ENCODE measurements at regions not wholly inside any gene's neighbourhood (a gene's known extent, or its start where the extent isn't known, plus 50 kb on each side); places are given as distances from the start of the nearest gene placed in this dataset.

GRCh38 chr12:4001031-4001430 is 127.8 kb upstream of the PARP11 start:
- FAIRE-seq (no peak), ATAC-seq (no peak), DNase-seq (ENCODE audit: low read depth, low spot score) (no peak)
- H3K9me3 ChIP-seq (replicated peaks; ENCODE audit: control insufficient read depth, insufficient read depth, low read length), result no peaks in the 10 kb centered on the region; the same call in 1 of the 3 replicates
- intact Hi-C loops (cut with micrococcal nuclease; ENCODE audit: unreplicated experiment), result no loop called here
- no peak overlapping the region for H3K4me3 ChIP-seq
- peaks cover 0 to 7% of the 10 kb centered on the region in 2 experiments; a peak in 3 of 4 replicates for H3K27me3 ChIP-seq (replicated peaks in 1 of 2; ENCODE audit: control insufficient read depth in 2 of 2, insufficient read depth in 2 of 2, low read length in 1 of 2)
- no peak overlapping the region for H3K4me2 ChIP-seq (ENCODE audit: control insufficient read depth, insufficient read depth)
- H3K79me2 ChIP-seq (ENCODE audit: control insufficient read depth, insufficient read depth, low read length), result no peaks in the 10 kb centered on the region
- H3K36me3 ChIP-seq (ENCODE audit: control insufficient read depth in 2 of 2, insufficient read depth in 2 of 2, low read length in 1 of 2), result no peaks in the 10 kb centered on the region
- ChIA-PET POLR2A (interaction anchor here (0.5 kb wide), 1 partner anchor 136 kb away, joined by 4 read pairs; no protein-coding TSS in a partner anchor), CTCF (interaction anchor here (0.6 to 2.6 kb wide), 6 partner anchors 10 to 278 kb away, joined by 3 to 17 read pairs (median 3); no protein-coding TSS in a partner anchor), RAD21 (ENCODE audit: unreplicated experiment) (interaction anchor here (1.1 to 5.8 kb wide), 2 partner anchors 267 to 275 kb away, joined by 4 to 31 read pairs; no protein-coding TSS in a partner anchor), SMC1A (ENCODE audit: uncharacterized antibody, unreplicated experiment) (interaction anchor here (1.4 to 11.2 kb wide), 3 partner anchors 10 to 277 kb away, joined by 5 to 91 read pairs (median 6); no protein-coding TSS in a partner anchor)
- H2AFZ ChIP-seq (ENCODE audit: control insufficient read depth, low read depth, low read length), result no peak overlapping the region
- H3K27ac ChIP-seq (ENCODE audit: control insufficient read depth, insufficient read depth), result no peak overlapping the region
- no peak overlapping the region for H3K9ac ChIP-seq (ENCODE audit: control insufficient read depth, insufficient read depth, low read length)
- no peaks in the 10 kb centered on the region for H3K4me1 ChIP-seq (ENCODE audit: control insufficient read depth, insufficient read depth, low read length)
- H4K20me1 ChIP-seq (ENCODE audit: control insufficient read depth, insufficient read depth), result no peaks in the 10 kb centered on the region
- BruUV-seq (replicated peaks), result no TSS peak
- in situ Hi-C loops (cut with MboI), result no loop called here
- TF ChIP-seq, protein P1, sequence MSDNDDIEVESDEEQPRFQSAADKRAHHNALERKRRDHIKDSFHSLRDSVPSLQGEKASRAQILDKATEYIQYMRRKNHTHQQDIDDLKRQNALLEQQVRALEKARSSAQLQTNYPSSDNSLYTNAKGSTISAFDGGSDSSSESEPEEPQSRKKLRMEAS (IDR thresholded peaks at IDR 0.05; ENCODE audit: low read depth, low read length), result no peak
- TF ChIP-seq NFIC (IDR thresholded peaks at IDR 0.05; ENCODE audit: low read depth, low read length) (no peak), CREB1 (IDR thresholded peaks at IDR 0.05; ENCODE audit: low read depth) (no peak), MXI1 (IDR thresholded peaks at IDR 0.05; ENCODE audit: low read depth, low read length) (no peak), NBN (IDR thresholded peaks at IDR 0.05) (no peak), RUNX3 (IDR thresholded peaks at IDR 0.05; ENCODE audit: low read length) (no peak), ZNF592 (IDR thresholded peaks at IDR 0.05) (no peak), RELA (IDR thresholded peaks at IDR 0.05; ENCODE audit: borderline replicate concordance, partially characterized antibody) (no peak)
